ENCODE measurements at regions not wholly inside any gene's neighbourhood (a gene's known extent, or its start where the extent isn't known, plus 50 kb on each side); places are given as distances from the start of the nearest gene placed in this dataset.

- H3K4me2 ChIP-seq (ENCODE audit: low read length), result no peak overlapping the region
- no peak overlapping the region for H2AFZ ChIP-seq (ENCODE audit: insufficient read depth, low read length, poor library complexity)
- H3K36me3 ChIP-seq (ENCODE audit: control insufficient read depth in 1 of 2, insufficient read depth in 2 of 2, low read length in 2 of 2), result no peaks in the 10 kb centered on the region
- H2BK5ac ChIP-seq (ENCODE audit: low read depth, low read length, poor library complexity), result no peak overlapping the region
- H3K79me2 ChIP-seq (ENCODE audit: control insufficient read depth, insufficient read depth, low read length, poor library complexity), result no peaks in the 10 kb centered on the region
- H3K4ac ChIP-seq (ENCODE audit: low read depth, low read length), result no peak overlapping the region
- no peak overlapping the region for H3K27ac ChIP-seq (ENCODE audit: low read depth, low read length)
- H3K9me3 ChIP-seq (ENCODE audit: insufficient read depth, low read depth, low read length), result no peaks in the 10 kb centered on the region
- H4K12ac ChIP-seq (ENCODE audit: low read depth, low read length), result no peak overlapping the region
- H2BK120ac ChIP-seq (ENCODE audit: insufficient read depth, low read length, poor library complexity), result no peak overlapping the region
- no peak overlapping the region for H2AK5ac ChIP-seq (ENCODE audit: low read length)
- no peak overlapping the region for H3K9ac ChIP-seq (ENCODE audit: low read length)
- DNase-seq, result no peak
- no peak overlapping the region for H3K14ac ChIP-seq (ENCODE audit: low read length)
- no peak overlapping the region for H3K18ac ChIP-seq (ENCODE audit: low read length)
- no peak overlapping the region for H4K8ac ChIP-seq (ENCODE audit: low read depth, low read length)
- no peak overlapping the region for H2BK12ac ChIP-seq (ENCODE audit: low read length)
- H3K4me3 ChIP-seq (ENCODE audit: low read depth, low read length), result no peak overlapping the region
- no peaks in the 10 kb centered on the region for H3K27me3 ChIP-seq (ENCODE audit: insufficient read depth, low read length)
- H3K4me1 ChIP-seq (ENCODE audit: control insufficient read depth in 1 of 2, insufficient read depth in 2 of 2, low read length in 2 of 2), result no peaks in the 10 kb centered on the region
- WGBS (ENCODE audit: extremely low coverage, insufficient coverage, insufficient read length), result no CpG with 5 or more reads among the region's 4 CpGs
- H3K79me1 ChIP-seq (ENCODE audit: low read length), result no peaks in the 10 kb centered on the region
- H3K23ac ChIP-seq (ENCODE audit: low read length), result no peak overlapping the region
- H4K91ac ChIP-seq (ENCODE audit: low read depth, low read length), result no peak overlapping the region
Measured at GRCh38 chr1:4506591-4506990, 147.8 kb upstream of the AJAP1 start.

- Histone ChIP-seq H3K27me3 (ENCODE audit: insufficient read depth, low read length) (no peaks in the 10 kb centered on the region), H4K8ac (ENCODE audit: low read depth, low read length) (no peak overlapping the region), H2BK5ac (ENCODE audit: low read depth, low read length, poor library complexity) (no peak overlapping the region), H3K79me2 (ENCODE audit: control insufficient read depth, insufficient read depth, low read length, poor library complexity) (no peaks in the 10 kb centered on the region), H2BK12ac (ENCODE audit: low read length) (no peak overlapping the region), H3K4ac (ENCODE audit: low read depth, low read length) (no peak overlapping the region), H3K18ac (ENCODE audit: low read length) (no peak overlapping the region), H3K4me3 (ENCODE audit: low read depth, low read length) (no peak overlapping the region), H3K36me3 (ENCODE audit: control insufficient read depth in 1 of 2, insufficient read depth in 2 of 2, low read length in 2 of 2) (no peaks in the 10 kb centered on the region), H3K4me1 (ENCODE audit: control insufficient read depth in 1 of 2, insufficient read depth in 2 of 2, low read length in 2 of 2) (peaks cover 2% of the 10 kb centered on the region in 2 experiments), H3K9ac (ENCODE audit: low read length) (no peak overlapping the region), H3K27ac (ENCODE audit: low read depth, low read length) (no peak overlapping the region), H3K4me2 (ENCODE audit: low read length) (no peak overlapping the region), H3K23ac (ENCODE audit: low read length) (no peak overlapping the region), H2AFZ (ENCODE audit: insufficient read depth, low read length, poor library complexity) (no peak overlapping the region), H3K14ac (ENCODE audit: low read length) (no peak overlapping the region), H2BK120ac (ENCODE audit: insufficient read depth, low read length, poor library complexity) (no peak overlapping the region), H3K9me3 (ENCODE audit: insufficient read depth, low read depth, low read length) (no peaks in the 10 kb centered on the region), H2AK5ac (ENCODE audit: low read length) (no peak overlapping the region), H4K12ac (ENCODE audit: low read depth, low read length) (no peak overlapping the region), H4K91ac (ENCODE audit: low read depth, low read length) (no peak overlapping the region), H3K79me1 (ENCODE audit: low read length) (no peaks in the 10 kb centered on the region)
- no peak for DNase-seq
- WGBS (ENCODE audit: extremely low coverage, insufficient coverage, insufficient read length), result no CpG with 5 or more reads among the region's 8 CpGs
Measured at GRCh38 chr1:4509206-4509605, 145.2 kb upstream of the AJAP1 start.

GRCh38 chr1:4510276-4510691 lies 144.1 kb upstream of the AJAP1 start:
- Histone ChIP-seq H3K18ac (ENCODE audit: low read length) (no peak overlapping the region), H2BK5ac (ENCODE audit: low read depth, low read length, poor library complexity) (no peak overlapping the region), H3K36me3 (ENCODE audit: control insufficient read depth in 1 of 2, insufficient read depth in 2 of 2, low read length in 2 of 2) (no peaks in the 10 kb centered on the region), H4K8ac (ENCODE audit: low read depth, low read length) (no peak overlapping the region), H3K9ac (ENCODE audit: low read length) (no peak overlapping the region), H2BK12ac (ENCODE audit: low read length) (no peak overlapping the region), H4K12ac (ENCODE audit: low read depth, low read length) (no peak overlapping the region), H3K27ac (ENCODE audit: low read depth, low read length) (no peak overlapping the region), H3K79me2 (ENCODE audit: control insufficient read depth, insufficient read depth, low read length, poor library complexity) (no peaks in the 10 kb centered on the region), H3K27me3 (ENCODE audit: insufficient read depth, low read length) (no peaks in the 10 kb centered on the region), H3K9me3 (ENCODE audit: insufficient read depth, low read depth, low read length) (no peaks in the 10 kb centered on the region), H4K91ac (ENCODE audit: low read depth, low read length) (no peak overlapping the region), H2BK120ac (ENCODE audit: insufficient read depth, low read length, poor library complexity) (no peak overlapping the region), H3K4ac (ENCODE audit: low read depth, low read length) (no peak overlapping the region), H3K23ac (ENCODE audit: low read length) (no peak overlapping the region), H3K4me2 (ENCODE audit: low read length) (no peak overlapping the region), H3K14ac (ENCODE audit: low read length) (no peak overlapping the region), H3K4me1 (ENCODE audit: control insufficient read depth in 1 of 2, insufficient read depth in 2 of 2, low read length in 2 of 2) (peaks cover 2% of the 10 kb centered on the region in 2 experiments), H2AFZ (ENCODE audit: insufficient read depth, low read length, poor library complexity) (no peak overlapping the region), H3K79me1 (ENCODE audit: low read length) (no peaks in the 10 kb centered on the region), H2AK5ac (ENCODE audit: low read length) (no peak overlapping the region), H3K4me3 (ENCODE audit: low read depth, low read length) (no peak overlapping the region)
- DNase-seq, result no peak
- no CpG with 5 or more reads among the region's 4 CpGs for WGBS (ENCODE audit: extremely low coverage, insufficient coverage, insufficient read length)

GRCh38 chr1:4511374-4511773 lies 143.0 kb upstream of the AJAP1 start:
- H3K23ac ChIP-seq (ENCODE audit: low read length), result no peak overlapping the region
- no peak overlapping the region for H3K4me2 ChIP-seq (ENCODE audit: low read length)
- H2BK5ac ChIP-seq (ENCODE audit: low read depth, low read length, poor library complexity), result no peak overlapping the region
- H3K9me3 ChIP-seq (ENCODE audit: insufficient read depth, low read depth, low read length), result no peaks in the 10 kb centered on the region
- no peak for DNase-seq
- H3K79me1 ChIP-seq (ENCODE audit: low read length), result no peaks in the 10 kb centered on the region
- no peak overlapping the region for H4K91ac ChIP-seq (ENCODE audit: low read depth, low read length)
- H3K18ac ChIP-seq (ENCODE audit: low read length), result no peak overlapping the region
- H3K27me3 ChIP-seq (ENCODE audit: insufficient read depth, low read length), result no peaks in the 10 kb centered on the region
- no peak overlapping the region for H3K9ac ChIP-seq (ENCODE audit: low read length)
- H3K4me3 ChIP-seq (ENCODE audit: low read depth, low read length), result no peak overlapping the region
- no peak overlapping the region for H2BK12ac ChIP-seq (ENCODE audit: low read length)
- no peak overlapping the region for H2AK5ac ChIP-seq (ENCODE audit: low read length)
- peaks cover 2% of the 10 kb centered on the region in 2 experiments for H3K4me1 ChIP-seq (ENCODE audit: control insufficient read depth in 1 of 2, insufficient read depth in 2 of 2, low read length in 2 of 2)
- no CpG with 5 or more reads among the region's 13 CpGs for WGBS (ENCODE audit: extremely low coverage, insufficient coverage, insufficient read length)
- no peak overlapping the region for H3K4ac ChIP-seq (ENCODE audit: low read depth, low read length)
- no peak overlapping the region for H3K27ac ChIP-seq (ENCODE audit: low read depth, low read length)
- H3K79me2 ChIP-seq (ENCODE audit: control insufficient read depth, insufficient read depth, low read length, poor library complexity), result no peaks in the 10 kb centered on the region
- no peak overlapping the region for H2AFZ ChIP-seq (ENCODE audit: insufficient read depth, low read length, poor library complexity)
- H3K14ac ChIP-seq (ENCODE audit: low read length), result no peak overlapping the region
- no peak overlapping the region for H2BK120ac ChIP-seq (ENCODE audit: insufficient read depth, low read length, poor library complexity)
- H3K36me3 ChIP-seq (ENCODE audit: control insufficient read depth in 1 of 2, insufficient read depth in 2 of 2, low read length in 2 of 2), result no peaks in the 10 kb centered on the region
- H4K8ac ChIP-seq (ENCODE audit: low read depth, low read length), result no peak overlapping the region
- H4K12ac ChIP-seq (ENCODE audit: low read depth, low read length), result no peak overlapping the region

All from trophoblast cell (in vitro differentiated cells and primary cell).